IPS DF 6.9 (cell line): ENCODE measurements at regions not wholly inside any gene's neighbourhood (a gene's known extent, or its start where the extent isn't known, plus 50 kb on each side); places are given as distances from the start of the nearest gene placed in this dataset.
"Not testable (repeated sequence)": the region's sequence is repeated elsewhere in the genome, so short reads cannot be mapped to it uniquely, and the experiment has no call there.

Source experiments
- DNase-seq: peaks from one replicate; pipeline ENCODE4 v3.0.0-alpha.2; 2013; ENCODE audit warnings: low read depth, low spot score
- H3K27ac ChIP-seq: one replicate; pipeline ENCODE4 v1.5.1; 2013; ENCODE audit warnings: low read length, control low read depth
- H3K27me3 ChIP-seq: 2 replicates; pipeline ENCODE4 v1.6.1; 2013; ENCODE audit warnings: mild to moderate bottlenecking, low read length; ENCODE audit not compliant: control insufficient read depth, insufficient read depth
- H3K36me3 ChIP-seq: 2 replicates; pipeline ENCODE4 v1.6.1; 2013; ENCODE audit warnings: low read length; ENCODE audit not compliant: control insufficient read depth, insufficient read depth
- H3K4me1 ChIP-seq: 2 replicates; pipeline ENCODE4 v1.6.1; 2013; ENCODE audit warnings: low read length; ENCODE audit not compliant: control insufficient read depth, insufficient read depth
- H3K4me3 ChIP-seq: 2 replicates; pipeline ENCODE4 v1.5.1; 2013; ENCODE audit warnings: mild to moderate bottlenecking, low read length
- H3K9me3 ChIP-seq: 2 replicates; pipeline ENCODE4 v1.6.1; 2013; ENCODE audit warnings: low read length, inconsistent platforms; ENCODE audit not compliant: control insufficient read depth, insufficient read depth
- WGBS: extraction: QIAGEN DNeasy Blood & Tissue Kit; methylation state at CpG from one replicate; pipeline ENCODE4 v1.1.7; 2013; ENCODE audit warnings: mixed read lengths, missing lambda C conversion rate; ENCODE audit not compliant: insufficient read length, insufficient coverage; 5-methylcytosine and 5-hydroxymethylcytosine counted together

DNA sequence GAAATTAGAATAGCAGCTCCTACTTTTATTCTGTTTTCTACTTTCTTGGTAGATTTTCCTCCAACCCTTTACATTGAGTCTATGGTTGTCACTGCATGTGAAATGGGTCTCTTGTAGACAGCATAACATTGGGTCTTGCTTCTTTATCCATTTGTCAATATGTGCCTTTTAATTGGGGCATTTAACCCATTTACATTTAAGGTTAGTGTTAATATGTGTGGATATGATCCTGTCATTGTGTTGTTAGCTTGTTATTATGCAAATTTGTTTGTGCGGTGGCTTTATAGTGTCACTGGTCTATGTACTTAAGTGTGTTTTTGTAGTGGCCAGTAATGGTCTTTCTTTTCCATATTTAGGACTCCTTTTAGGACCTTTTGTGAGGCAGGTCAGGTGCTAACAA is 276.9 kb upstream of the SPHKAP start:
- H3K9me3 ChIP-seq = no peaks in the 10 kb centered on the region
- H3K36me3 ChIP-seq = no peaks in the 10 kb centered on the region
- no peak overlapping the region for H3K27ac ChIP-seq
- H3K4me3 ChIP-seq = no peak overlapping the region
- no peaks in the 10 kb centered on the region for H3K27me3 ChIP-seq
- H3K4me1 ChIP-seq = no peaks in the 10 kb centered on the region
- no peak for DNase-seq
- no CpG with 5 or more reads among the region's 1 CpG for WGBS

DNA sequence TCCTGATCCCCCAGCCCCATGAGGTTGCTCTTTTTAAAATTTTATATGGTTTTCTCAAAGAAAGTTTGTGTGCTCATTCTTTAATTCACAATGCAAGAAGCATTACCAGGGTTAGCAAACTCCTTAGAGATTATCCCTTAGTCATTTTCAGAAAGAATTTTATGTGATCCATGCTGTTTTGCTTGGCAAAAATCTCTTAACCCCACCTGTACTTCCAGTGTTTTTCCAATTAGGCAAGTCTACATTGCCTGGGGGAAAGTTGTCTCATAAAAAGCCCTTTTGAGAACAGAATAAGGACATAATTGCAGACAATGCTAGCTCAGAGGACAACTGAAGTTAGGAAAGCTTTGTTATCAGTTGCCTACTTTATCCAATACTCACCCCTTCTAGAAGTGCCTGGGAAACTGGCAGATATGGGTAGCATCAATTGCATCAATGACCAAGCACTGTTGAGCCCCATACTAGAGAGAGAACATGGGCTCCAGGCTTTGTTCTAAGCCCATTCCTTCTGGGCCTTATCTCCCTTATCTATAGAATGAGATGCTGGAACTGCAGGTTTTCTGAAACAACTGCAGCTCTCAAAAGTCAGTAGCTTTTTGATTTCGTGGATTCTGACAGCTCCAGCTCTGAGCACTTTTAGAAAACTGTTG is 265.9 kb upstream of the SPHKAP start:
- no peaks in the 10 kb centered on the region for H3K4me1 ChIP-seq
- H3K36me3 ChIP-seq = no peaks in the 10 kb centered on the region
- WGBS = no CpG with 5 or more reads among the region's 1 CpG
- H3K4me3 ChIP-seq = no peak overlapping the region
- H3K27me3 ChIP-seq = no peaks in the 10 kb centered on the region
- no peak for DNase-seq
- H3K27ac ChIP-seq = no peak overlapping the region
- no peaks in the 10 kb centered on the region for H3K9me3 ChIP-seq

DNA sequence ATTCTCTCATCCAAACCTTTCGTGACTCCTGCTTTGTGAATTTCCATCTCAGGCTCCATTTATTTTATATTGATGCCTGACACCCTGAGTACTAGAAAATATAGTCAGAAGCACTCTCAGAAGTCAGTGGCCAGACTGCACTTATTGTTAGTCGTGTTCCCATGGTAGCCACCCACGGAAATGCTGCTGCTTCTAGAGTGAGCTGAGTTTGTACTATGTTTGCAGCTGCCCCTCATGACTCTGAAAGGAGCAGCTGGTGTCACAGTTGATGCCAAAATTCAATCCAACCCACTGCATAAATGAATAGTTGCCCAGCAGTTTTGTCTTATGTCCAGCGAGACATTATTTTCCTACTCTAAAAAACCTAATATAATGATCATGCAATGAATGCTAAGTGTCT is 265.2 kb upstream of the SPHKAP start:
- Histone ChIP-seq H3K27ac (no peak overlapping the region), H3K9me3 (no peaks in the 10 kb centered on the region), H3K4me1 (no peaks in the 10 kb centered on the region), H3K27me3 (no peaks in the 10 kb centered on the region), H3K4me3 (no peak overlapping the region), H3K36me3 (no peaks in the 10 kb centered on the region)
- no peak for DNase-seq
- WGBS = no CpG with 5 or more reads among the region's 4 CpGs

DNA sequence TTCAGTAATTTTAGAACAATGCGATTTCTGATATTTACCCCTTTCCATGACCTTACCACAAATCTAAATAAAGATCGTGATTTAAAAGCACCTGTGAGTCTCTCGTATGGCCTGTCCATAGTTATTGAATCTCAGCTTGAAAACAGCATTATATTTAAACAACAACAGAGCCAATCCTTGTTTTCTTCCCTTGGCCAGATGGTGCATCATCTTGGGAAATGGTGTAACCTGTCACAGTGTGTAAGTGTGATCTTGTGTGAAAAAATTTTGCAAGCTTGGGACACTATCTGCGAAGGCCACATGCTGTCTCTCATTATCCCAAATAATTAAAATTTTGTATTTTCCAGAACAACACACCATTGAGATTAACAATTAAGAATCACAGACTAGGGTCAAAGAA is 262.7 kb upstream of the SPHKAP start:
- H3K27ac ChIP-seq = no peak overlapping the region
- DNase-seq = no peak
- no peaks in the 10 kb centered on the region for H3K9me3 ChIP-seq
- no peak overlapping the region for H3K4me3 ChIP-seq
- WGBS = no CpG with 5 or more reads among the region's 4 CpGs
- no peaks in the 10 kb centered on the region for H3K4me1 ChIP-seq
- H3K36me3 ChIP-seq = no peaks in the 10 kb centered on the region
- no peaks in the 10 kb centered on the region for H3K27me3 ChIP-seq

DNA sequence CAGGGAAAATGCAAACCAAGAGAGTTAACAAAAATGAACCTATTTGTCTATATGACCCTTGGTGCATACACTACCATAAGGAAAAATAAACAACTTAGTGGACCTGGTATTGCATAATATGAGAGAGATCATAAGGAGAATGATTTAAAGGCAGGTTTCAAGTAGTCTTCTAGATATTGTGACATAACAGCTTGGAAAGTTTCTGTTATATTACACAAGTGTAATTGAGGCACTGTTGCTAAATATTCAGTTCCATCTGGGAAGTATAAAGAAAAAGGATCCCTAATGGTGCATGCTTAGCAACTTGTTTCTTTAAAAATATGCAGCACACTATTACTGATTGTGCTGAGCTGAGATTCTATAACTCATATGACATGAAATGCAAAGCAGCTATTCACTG is 252.2 kb upstream of the SPHKAP start:
- H3K9me3 ChIP-seq = no peaks in the 10 kb centered on the region

DNA sequence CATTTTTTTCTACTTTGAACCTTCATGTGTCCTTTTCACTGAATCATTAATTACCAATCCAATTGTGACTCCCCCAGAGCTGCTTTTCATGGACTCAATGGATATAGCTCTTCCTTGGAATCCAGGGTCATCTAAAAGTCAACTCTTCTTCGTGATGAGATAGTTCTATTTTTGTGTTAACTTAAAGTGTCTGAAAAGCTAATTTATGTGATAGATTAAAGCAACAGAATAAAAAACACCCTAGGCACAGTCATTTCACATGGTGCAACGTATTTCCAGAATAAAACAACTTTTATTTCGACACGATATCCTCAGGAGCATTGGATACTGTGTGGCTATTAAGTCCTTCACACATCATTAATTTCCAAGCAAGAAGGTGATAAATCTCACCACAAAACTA is 250.6 kb upstream of the SPHKAP start:
- no peaks in the 10 kb centered on the region for H3K27me3 ChIP-seq
- no peak overlapping the region for H3K4me3 ChIP-seq
- no peaks in the 10 kb centered on the region for H3K36me3 ChIP-seq
- no CpG with 5 or more reads among the region's 4 CpGs for WGBS
- no peak for DNase-seq
- no peak overlapping the region for H3K27ac ChIP-seq
- H3K4me1 ChIP-seq = no peaks in the 10 kb centered on the region
- no peaks in the 10 kb centered on the region for H3K9me3 ChIP-seq

More for the DNA sequence above, 252.2 kb upstream of the SPHKAP start:
- H3K4me3 ChIP-seq = no peak overlapping the region
- H3K27ac ChIP-seq = no peak overlapping the region
- H3K4me1 ChIP-seq = no peaks in the 10 kb centered on the region
- no peaks in the 10 kb centered on the region for H3K36me3 ChIP-seq
- no peak for DNase-seq
- H3K27me3 ChIP-seq = no peaks in the 10 kb centered on the region

DNA sequence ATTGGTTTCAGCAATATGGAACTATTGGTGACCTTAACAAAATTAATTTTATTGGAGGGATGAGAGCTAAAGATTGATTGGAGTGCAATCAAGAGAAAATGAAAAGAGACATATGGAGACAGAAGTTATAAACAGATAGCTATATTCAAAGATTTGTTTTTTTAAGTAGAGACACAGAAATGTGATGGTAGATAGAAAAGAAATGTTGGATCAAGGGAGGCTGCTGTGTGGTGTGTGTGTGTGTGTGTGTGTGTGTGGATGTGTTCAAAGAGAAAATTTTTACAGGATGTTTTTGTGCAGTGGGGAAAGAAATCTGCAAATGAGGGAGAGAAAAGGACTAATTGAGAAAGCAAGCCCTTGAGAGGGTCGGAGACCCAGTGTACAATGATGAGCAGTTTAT is 249.5 kb upstream of the SPHKAP start:
- Histone ChIP-seq H3K27me3 (no peaks in the 10 kb centered on the region), H3K36me3 (no peaks in the 10 kb centered on the region), H3K4me1 (no peaks in the 10 kb centered on the region), H3K27ac (no peak overlapping the region), H3K9me3 (no peaks in the 10 kb centered on the region), H3K4me3 (no peak overlapping the region)
- WGBS = no CpG with 5 or more reads among the region's 1 CpG
- DNase-seq = no peak

DNA sequence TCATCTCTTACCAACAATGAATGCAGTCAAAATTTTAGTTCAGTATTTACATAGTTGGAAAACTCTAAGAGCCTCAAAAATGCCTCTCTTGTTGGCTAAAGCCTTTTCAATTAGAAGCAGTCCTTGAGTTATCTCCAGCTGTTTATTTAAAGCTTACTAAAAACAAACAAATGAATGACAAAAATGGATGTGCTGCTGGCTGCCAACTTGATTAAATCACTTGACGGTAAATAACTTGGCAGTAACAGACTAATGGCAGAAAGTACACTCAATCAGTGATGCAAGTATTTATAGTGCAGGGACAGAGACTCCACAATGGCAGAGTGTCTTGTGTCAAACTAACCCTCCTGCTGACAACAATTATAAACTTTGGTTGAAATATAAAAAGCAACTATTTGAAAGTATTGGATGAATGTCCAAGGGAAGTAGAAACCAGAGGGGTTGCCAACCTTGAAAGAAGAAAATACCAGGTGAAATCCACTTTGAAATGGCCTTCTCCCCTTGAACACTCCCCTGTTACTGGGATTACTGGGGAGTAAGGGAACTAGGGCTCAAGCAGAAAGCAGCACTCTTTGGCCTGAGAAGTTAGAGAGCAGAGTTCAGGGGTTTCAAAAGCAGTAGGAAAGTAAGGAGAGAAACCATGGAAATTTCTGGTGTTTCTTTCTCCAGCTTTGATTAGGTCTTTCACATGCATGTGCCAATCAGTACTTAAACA is 245.2 kb upstream of the SPHKAP start:
- Histone ChIP-seq H3K4me1 (no peaks in the 10 kb centered on the region), H3K36me3 (no peaks in the 10 kb centered on the region), H3K9me3 (no peaks in the 10 kb centered on the region), H3K27me3 (no peaks in the 10 kb centered on the region), H3K27ac (no peak overlapping the region), H3K4me3 (no peak overlapping the region)
- no CpG with 5 or more reads among the region's 1 CpG for WGBS
- DNase-seq = no peak

DNA sequence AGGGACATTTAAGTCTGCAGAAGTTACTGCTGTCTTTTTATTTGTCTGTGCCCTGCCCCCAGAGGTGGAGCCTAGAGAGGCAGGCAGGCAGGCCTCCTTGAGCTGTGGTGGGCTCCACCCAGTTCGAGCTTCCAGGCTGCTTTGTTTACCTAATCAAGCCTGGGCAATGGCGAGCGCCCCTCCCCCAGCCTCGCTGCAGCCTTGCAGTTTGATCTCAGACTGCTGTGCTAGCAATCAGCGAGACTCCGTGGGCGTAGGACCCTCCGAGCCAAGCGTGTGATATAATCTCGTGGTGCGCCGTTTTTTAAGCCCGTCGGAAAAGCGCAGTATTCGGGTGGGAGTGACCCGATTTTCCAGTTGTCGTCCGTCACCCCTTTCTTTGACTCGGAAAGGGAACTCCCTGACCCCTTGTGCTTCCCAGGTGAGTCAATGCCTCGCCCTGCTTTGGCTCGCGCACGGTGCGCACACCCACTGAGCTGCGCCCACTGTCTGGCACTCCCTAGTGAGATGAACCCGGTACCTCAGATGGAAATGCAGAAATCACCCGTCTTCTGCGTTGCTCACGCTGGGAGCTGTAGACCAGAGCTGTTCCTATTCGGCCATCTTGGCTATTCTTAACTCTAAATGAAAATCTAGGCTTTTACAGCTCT is 244.0 kb upstream of the SPHKAP start:
- not testable (repeated sequence) for H3K27ac ChIP-seq, H3K4me3 ChIP-seq, H3K9me3 ChIP-seq, H3K27me3 ChIP-seq, DNase-seq, H3K36me3 ChIP-seq, H3K4me1 ChIP-seq
- WGBS = no CpG with 5 or more reads among the region's 31 CpGs

DNA sequence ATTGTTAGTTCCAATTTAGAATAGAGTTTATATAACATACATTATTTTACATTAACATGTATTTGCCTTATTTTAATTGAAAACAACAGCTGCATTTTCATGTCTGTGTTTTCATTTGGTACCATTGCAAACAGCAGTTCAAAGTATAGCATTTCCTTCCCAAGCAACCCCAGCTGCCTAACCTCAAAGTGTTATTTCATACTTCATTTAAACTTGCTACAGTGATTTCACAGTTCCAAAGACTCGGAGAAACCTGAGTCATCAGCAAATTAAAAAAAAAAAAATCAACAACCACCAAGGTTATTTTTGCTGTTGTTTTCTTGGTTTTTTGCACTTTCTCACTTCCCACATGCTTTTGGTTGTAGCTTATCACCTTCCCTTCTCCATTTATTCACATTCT is 236.5 kb upstream of the SPHKAP start:
- Histone ChIP-seq H3K9me3 (no peaks in the 10 kb centered on the region), H3K27ac (no peak overlapping the region), H3K27me3 (no peaks in the 10 kb centered on the region), H3K4me1 (no peaks in the 10 kb centered on the region), H3K36me3 (no peaks in the 10 kb centered on the region), H3K4me3 (no peak overlapping the region)
- no CpG with 5 or more reads among the region's 1 CpG for WGBS
- DNase-seq = no peak

DNA sequence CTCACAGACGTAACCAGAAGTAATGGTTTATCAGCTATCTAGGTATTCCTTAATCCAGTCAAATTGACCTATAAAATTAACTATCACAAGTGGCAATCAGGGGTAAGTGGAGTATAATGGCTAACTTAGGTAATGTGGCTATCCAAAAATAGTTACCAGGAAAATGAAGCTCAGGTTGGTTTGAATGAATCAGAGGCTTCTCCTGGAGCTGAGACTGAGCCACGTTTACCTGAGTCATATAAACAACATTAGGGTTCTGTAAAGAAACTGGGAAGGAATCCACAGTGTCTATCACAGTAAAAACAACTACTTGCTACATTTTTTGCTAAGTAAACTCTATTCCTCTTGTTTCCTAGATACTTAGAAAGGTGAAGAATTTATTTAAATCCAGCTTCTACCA is 236.0 kb upstream of the SPHKAP start:
- WGBS = no CpG with 5 or more reads among the region's 2 CpGs
- Histone ChIP-seq H3K4me3 (no peak overlapping the region), H3K27ac (no peak overlapping the region), H3K9me3 (no peaks in the 10 kb centered on the region), H3K36me3 (no peaks in the 10 kb centered on the region), H3K4me1 (no peaks in the 10 kb centered on the region), H3K27me3 (no peaks in the 10 kb centered on the region)
- no peak for DNase-seq
